NCI-H446 treated with DMSO at 0.1 percent for 48 hours (cell line): ENCODE measurements at regions not wholly inside any gene's neighbourhood (a gene's known extent, or its start where the extent isn't known, plus 50 kb on each side); places are given as distances from the start of the nearest gene placed in this dataset.

Experiments
- DNase-seq: peaks from one replicate; lab custom pipeline; 2025; lab: John Stamatoyannopoulos, UW

DNA sequence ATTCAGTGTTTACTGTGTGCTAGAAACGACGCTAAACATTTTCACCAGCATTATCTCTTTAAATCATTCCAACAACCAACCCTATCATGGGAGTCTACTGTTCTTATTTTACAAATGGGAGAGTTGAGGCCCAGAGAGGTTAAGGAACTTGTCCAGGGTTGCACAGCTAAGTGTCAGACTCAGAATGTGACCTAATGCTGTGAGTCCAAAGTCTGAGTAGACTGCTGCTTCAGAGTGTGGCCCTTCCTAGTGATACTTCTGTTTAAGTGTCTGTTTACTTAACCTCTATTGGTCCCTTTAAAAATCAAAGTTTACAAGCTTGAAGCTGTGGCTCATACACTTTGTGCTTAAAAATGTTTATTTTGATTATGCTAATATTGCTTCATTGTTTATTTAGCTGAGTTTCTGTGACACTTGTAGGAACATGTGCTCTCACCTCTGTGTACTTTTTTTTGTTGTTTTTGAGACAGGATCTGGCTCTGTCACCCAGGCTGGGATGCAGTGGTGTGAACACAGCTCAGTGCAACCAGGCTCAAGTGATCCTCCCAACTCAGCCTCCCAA lies 84.4 kb upstream of the SYPL1 start:
- no peak for DNase-seq

DNA sequence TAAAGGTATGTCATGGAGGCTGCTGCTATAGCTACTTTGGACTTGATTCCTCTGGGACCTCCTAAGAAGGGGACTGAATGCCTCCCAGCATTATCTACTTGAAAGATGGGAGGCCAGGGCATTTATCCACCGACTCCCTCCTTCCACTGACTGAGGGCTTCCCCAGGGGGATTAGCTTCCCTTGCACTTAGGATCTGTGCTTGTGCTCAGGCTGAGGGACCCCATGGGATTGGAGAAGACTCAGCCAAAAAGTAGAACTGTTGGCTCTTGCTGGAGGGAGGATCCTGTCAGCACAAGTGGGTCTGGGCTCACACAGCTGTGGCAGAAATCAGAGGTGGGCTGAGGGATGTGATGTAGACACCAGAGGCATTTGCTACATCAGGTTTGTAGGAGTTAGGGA lies 81.5 kb upstream of the SYPL1 start:
- DNase-seq: no peak

DNA sequence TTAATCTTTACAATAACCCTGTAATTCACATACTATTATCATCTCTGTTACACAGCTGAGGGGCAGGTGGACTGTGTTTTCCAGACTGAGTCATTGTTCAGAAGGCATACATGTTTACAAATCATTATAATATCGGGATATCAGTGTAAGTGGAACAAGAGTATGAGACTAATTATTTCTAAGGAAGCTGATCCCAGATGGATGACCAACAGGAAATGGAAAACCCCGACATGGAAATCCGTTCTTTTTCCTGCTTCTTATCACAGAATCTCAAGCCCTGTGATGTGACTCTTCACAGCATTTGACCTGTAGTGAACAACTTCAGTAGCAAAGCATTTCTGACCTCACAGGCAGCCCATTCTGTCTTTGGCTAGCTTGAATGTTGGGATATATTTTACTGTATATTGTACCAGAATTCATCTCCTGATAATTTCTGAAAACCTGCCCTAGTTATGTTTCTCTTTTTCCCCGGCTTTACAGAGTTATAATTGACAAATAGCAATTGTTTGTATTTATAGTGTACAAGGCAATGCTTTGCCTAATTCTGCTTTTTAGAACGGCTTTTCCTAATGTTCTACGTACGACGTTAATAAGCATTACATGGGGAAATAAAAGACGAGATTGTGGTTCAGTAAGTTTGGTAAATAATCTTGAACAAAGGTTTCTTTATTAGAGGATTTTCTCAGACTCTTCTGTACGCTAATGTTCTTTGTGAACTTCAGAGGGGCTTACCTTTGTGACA lies 78.6 kb upstream of the SYPL1 start:
- DNase-seq: no peak

DNA sequence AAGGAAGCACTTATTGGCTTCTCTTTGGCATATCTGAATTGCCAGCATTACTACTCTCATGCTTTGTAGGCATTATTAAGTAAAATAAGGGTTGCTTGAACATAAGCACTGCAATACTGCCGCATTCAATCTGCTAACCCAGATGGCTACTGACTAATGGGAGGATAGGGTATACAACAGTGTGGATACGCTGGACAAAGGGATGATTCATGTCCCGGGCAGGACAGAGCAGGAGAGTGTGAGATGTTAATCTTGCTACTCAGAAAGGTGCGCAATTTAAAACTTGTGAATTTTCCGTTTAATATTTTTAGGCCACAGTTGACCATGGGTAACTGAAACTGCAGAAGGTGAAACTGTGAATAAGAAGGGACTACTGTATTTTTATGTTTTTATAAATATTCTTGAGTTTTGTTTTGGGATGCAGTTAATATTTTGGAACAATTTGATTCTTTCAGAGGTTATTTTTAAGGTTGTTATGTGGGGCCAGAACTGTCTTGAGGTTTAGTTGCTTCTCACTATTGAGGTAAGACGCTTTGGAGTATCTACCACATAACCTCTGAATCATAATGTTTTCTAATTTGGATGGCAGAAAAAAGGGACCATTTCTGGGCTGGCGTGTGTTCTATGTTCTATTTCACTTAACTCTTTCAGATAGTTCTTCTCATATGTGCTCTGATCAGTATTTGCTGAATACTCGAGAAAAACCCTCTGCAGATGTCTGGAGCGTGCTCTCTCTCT lies 75.7 kb upstream of the SYPL1 start:
- no peak for DNase-seq

DNA sequence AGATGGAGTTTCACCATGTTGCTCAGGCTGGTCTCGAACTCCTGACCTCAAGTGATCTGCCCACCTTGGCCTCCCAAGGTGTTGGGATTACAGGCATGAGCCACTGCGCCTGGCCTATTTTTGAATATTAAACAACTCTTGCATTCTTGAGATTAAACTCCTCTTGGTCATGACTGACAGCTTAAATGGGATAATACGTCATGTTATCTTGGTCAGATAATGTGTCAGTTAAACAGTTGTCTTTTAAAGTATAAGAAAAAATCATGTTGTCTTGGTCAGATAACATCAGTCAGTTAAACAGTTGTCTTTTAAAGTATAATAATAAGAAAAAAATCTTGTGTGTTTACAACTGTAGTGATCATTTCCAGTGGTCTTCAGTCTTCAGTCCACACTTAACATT lies 73.6 kb upstream of the SYPL1 start:
- DNase-seq: no peak

DNA sequence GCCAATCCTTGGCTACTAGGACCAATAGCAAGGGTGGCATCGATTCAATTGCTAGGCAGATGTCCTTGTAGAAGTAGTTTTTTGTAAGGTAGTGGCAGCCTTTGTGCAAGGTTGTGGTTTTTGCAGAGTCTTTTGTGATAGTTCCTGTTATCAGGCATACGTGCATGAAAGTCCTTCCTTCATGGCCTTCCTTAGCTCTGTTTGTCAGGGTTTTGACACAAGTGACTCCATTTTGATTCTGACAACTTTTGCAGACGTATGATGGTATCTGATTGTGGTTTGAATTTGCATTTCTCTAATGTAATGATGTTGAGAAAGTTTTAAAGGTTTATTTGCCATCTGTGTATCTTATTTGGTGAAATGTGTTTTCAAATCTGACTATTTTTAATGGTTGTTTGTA lies 71.8 kb upstream of the SYPL1 start:
- no peak for DNase-seq

DNA sequence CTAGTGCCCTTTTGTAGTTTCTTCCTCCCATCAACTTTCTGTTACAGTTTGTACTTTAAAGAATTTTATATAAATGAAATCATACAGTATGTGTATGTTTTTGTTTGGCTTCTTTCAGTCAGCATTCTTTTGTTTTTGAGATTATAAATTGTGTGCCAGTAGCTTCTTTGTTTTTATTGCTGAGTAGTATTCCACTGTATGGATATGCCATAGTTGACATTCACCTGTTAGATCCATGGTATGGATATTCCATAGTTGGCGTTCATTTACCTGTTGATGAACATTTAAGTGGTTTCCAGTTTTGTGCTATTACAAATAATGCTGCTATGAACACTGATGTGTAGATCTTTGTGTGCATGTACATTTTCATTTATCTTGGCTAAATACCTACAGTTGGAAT lies 70.8 kb upstream of the SYPL1 start:
- no peak for DNase-seq

DNA sequence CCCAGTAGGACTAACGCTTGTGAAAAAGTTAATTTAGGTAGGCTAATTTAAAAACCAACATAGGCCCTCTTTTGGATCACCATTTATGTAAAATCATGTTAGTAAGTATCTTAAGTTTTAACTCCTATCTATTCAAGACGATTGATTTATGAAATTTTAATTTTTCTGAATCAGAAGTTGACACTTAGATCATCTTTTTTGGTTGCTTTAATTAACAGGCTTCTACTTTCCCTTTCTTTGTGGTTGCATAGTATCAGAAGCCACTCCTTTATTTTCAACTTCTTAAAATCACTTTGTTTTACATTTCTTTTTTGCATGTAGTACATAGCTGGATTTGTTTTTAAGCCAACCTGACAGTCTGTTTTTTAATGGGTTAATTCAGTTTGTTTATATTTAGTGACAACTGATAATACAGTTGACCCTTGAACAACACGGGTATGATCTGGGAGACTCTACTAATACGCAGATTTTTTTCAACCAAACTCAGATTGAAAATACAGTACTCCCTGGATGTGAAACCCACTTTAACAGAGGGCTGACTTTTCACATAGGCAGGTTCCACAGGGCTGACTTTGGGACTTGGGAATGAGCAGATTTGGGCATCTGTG lies 69.7 kb upstream of the SYPL1 start:
- DNase-seq: no peak

DNA sequence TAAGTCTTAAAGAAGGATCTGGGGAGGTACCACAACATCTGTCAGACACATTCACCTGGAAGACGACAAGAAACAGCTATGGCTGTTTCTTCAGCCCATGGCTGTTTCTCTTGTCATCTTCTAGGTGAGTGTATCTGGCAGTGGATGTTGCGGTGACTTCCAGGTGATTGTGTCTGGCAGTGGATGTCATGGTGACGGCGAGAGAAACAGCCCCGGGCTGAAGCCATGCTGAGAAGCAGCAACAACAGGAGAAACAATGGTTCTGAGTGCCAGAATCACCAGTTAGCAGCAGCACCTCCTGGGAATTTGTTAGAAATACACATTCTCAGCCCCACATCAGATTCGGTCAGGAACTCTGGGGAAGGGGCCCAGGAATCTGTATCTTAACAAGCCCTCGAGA lies 68.6 kb upstream of the SYPL1 start:
- no peak for DNase-seq

DNA sequence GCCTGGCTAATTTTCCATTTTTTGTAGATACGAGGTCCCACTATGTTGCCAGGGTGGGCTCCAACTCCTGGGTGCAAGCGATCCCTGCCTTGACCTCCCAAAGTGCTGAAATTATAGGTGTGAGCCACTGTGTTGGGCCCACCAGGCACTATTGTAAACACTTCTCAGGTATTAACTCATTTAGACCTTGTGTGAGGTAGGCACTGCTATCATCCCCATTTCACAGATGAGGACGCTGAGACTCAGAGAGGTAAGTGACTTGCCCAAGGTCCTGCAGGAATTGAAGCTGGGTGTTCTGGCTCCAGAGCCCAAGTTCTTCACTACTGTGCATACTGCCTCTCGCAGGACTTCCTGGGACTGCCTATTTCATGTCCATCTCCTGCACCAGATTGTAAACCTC lies 67.1 kb upstream of the SYPL1 start:
- DNase-seq: no peak

DNA sequence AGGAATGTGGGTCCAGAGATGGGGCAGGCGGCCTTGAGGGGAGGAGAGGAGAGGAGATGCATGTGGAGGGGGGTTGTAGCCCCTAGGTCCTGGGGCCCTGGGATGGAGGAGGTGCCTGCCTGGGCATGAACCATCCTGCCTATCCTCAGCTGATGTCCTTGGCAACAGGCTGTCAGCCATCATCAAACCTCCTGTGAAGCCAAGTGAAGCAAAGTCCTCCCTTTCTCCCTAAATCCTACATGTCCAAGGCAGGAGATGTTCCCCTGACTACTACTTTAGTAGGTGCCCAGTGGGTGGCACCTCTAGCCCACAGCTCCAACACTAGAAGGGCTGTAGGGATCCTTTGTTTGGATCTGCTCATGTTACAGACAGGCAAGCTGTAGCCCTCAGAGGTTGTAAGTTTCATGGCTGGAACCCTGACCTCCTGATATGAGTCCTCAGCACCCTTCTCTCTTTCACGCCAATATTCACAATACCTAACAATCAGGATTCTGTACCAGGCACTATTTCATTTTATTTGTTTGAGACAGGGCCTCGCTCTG lies 66.6 kb upstream of the SYPL1 start:
- DNase-seq: no peak

DNA sequence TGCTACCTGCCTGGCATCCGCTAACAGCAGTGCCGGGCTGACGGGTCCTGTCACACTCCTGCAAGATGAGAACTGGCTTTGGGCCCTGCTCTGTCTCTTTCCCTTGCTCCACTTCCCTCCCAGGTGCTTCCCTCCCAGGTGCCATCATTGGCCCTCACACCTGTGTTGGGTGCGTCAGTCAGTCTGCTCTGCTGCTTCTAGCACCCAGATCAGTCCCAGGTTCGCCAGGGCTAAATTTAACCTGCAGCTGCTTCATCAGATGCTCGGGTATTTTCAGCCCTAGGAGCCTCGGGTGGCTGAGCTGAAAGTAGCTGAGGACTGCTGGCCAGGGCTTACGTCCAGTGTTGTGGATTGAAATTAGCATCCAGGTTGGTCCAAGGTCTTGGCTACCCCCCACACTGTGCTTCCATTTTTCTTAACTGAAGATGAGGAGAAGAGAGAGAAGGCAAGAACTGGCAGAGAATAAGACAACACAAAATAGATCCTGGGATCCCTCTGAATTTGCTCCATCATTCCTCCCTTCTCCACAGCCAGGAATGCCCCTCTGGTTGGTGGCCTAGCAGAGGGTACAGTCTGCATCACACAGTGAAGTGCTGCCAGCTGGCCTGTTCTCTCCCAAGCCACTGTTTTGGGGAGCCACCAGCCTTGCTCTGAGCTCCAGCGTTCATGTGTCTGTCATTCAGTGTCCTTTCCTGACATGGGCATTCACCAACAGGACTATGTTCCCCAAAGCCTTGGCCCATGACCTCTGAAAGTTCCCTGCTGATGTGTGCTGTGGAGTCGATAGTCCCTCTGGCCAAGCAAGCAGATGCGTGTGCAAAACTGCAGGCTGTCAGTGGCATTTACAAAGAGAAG lies 65.9 kb upstream of the SYPL1 start:
- DNase-seq: no peak

DNA sequence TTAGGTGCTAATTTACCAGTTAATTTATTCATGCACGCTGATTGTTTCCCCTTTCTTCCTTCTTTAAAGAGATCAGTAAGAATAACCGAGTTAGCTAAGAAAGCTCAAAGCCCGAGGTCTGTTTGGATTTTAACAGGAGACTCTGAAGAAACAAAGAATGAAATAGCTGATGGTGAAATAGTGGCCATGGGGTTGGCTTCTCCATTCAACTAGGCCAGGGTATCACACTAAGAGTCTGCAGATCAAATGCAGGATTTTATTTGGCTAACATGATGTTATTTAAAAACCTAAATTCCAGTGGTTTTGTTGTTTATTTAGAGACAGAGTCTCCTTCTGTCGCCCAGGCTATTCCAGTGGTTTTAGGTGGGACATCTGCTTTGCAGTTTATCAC lies 65.2 kb upstream of the SYPL1 start:
- DNase-seq: no peak

DNA sequence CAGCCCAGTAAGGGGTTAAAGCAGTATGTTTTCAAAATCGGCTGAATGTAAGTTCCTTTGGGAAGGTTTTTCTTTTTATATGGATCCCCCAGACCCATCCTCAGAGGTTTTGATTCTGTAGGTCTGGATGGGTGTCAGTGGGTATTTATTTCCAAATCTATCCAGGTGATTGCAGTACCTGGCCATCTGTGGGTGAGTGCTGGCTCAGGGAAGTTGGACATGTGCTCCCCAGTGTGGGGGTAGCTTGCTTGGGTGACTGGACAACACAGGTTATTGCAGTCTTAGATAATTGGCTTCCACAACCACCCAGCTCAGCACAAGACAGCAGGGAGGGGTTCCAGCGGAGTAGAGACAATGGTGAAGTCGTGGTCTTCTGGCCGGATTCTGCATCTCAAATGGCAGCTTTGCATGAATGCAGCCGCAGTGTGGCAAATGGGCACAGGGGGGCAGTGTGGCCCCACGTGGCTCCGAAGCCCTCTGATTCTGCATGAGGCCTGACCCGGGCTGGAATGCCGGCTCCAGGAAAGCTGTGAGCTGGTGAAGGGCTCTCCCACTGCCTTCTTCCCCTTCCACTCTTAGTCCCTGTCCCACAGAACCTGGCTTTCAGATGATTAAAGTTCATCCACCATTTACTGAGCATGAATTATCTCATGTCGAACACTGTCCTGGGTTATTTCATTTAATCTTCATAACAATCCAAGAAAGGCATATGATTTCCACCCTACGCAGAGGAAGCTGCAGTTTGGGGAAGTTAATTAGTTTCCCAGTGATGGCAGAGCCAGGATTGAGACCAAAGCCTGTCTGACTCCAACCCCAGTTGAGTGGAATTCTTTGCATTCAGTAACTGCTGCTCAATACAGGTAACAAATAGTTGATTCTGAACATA lies 64.5 kb upstream of the SYPL1 start:
- peak; percentile 49 for DNase-seq

DNA sequence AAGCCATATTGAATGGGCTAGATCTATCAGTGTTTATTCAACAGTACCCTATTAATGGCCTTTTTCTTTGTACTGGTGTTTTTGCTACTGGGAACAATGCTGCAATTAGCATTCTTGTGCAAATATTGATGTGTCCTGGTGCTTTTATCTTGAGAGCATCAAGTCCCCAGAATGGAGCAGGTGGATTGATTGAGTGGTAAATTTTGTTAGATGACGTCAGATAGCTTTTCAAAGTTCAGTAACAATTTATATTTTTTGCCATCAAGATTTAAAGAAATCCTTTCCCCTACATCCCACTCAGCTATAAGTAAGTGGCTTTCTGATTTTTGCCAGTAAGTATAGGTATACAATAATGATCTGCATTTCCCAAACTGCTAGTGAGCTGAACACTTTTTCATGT lies 63.4 kb upstream of the SYPL1 start:
- DNase-seq: no peak

DNA sequence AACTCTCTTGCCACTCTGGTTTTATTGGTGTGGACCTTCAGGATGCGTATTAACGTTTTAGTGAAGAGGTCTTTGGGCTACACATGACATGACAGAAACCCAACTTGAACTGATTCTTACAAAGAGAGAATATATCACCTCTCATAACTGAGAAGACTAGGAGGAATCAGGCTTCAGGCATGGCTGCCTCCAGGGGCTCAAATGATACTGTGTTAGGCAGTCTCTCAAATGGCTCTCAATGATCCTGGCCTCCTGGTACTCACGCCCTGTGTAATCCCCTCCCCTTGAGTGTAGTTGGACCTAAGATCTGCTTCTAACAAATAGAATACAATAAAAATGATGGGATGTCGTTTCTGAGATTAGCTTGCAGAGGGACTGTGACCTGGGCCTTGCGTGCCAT lies 58.5 kb upstream of the SYPL1 start:
- DNase-seq: no peak

DNA sequence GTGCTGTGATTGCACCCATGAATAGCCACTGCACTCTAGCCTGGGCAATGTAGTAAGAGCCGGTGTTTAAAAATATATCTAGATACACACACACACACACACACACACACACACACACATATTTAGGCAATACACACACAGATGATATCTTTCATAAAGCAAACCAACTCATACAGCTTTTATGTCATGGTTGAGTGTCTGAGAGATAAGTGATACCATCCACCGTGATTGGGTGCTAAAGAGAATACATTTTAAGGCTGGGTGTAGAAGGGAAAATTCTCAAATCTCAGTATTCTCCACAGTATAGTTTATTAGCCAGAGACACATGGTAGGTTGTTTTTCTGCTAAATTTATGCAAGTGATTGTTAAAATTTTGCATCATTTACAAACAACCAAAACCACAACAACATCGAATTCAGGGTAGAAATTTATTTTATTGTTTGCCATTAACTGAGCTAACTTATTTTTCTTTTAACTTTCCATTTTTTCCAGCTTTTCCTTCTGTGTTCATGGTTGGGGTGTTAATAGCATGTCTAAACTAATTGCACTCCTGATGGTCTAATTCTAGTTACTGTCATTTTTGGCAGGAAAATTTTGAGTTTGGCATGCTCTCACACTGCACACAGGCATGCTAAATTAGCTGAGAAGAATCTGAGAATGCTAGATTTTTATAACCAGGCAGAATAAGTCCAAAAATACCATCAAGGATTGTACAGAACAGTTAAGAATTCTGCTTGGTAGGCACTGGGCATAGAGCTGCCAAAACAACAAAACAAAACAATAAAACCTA lies 57.9 kb upstream of the SYPL1 start:
- peak; percentile 78 for DNase-seq

DNA sequence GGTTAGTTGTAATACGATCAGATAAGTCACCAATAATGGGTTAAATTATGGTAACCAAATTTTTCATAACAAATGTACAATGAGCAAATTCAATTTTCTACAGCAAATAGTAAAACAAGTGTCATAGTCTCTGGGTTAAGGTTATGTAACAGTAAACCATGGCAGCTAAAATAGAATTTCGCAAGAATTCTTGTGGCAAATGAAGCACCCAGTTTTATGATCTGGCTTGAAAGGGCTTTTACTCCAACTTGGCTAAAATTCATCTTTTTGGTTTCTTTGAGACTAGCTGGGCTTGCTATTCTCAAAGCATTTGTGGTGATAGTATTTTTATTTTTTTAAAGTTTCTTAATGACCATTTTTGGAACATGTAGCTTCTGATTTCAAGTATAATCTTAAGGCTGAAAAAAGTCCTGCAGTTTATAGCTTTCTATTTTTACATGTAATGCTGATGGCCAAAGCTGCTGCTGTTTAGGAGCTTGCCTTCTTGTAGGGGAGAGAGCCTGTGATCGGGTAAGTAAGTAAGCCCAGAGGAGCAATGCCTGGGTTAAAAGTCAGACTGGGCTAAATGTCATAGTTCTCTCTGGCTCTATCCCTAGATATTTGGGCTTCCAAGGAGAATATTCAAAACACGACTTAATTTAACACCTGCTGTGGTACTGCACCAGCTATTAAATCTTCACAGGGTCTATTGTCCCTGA lies 55.5 kb upstream of the SYPL1 start:
- DNase-seq: no peak

DNA sequence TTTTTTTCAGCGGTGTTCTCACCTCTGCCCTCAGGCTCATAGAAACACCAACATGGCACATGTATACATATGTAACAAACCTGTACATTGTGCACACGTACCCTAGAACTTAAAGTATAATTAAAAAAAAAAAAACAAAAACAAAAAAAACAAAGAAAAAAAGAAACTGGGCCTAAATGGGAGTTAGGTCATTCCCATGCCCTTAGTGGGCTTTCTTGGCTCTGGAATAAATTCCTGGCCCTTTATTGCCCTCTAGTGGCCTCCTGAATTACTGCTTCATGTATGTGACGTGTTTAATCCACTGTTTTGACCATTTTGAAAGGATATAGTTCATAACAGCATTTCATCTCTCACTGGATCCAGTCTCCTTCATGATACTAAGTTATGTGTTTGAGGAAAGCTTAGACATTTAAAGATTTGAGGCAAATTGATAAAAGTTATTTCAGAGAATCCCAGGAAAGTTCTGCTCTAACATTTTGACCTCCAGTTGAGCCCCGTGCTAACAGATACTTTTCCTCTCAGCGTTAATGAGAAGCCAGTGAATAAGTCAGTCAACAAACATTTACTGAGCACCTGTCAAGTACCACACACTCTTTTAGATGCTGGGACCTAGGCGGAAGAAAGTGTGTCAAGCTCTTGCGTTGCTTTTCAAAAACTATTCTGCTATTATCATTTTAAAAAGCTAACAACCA lies 54.7 kb upstream of the SYPL1 start:
- DNase-seq: peak; percentile 41
